NCI-H1417 treated with DMSO at 0.1 percent for 48 hours (cell line): ENCODE measurements at regions not wholly inside any gene's neighbourhood (a gene's known extent, or its start where the extent isn't known, plus 50 kb on each side); places are given as distances from the start of the nearest gene placed in this dataset.

ENCODE experiments used
- DNase-seq: peaks from one replicate; lab custom pipeline; 2025; lab: John Stamatoyannopoulos, UW

- no peak for DNase-seq
Measured at GRCh38 chr2:235303499-235304291, 190.1 kb upstream of the AGAP1 start.

- DNase-seq: no peak
Measured at GRCh38 chr2:235305678-235306077, 188.2 kb upstream of the AGAP1 start.

- DNase-seq: no peak
Measured at GRCh38 chr2:235311044-235311443, 182.8 kb upstream of the AGAP1 start.

- DNase-seq: no peak
Measured at GRCh38 chr2:235312571-235312970, 181.3 kb upstream of the AGAP1 start.

GRCh38 chr2:235314371-235314930 lies 179.4 kb upstream of the AGAP1 start:
- DNase-seq: no peak

GRCh38 chr2:235319095-235319494 lies 174.7 kb upstream of the AGAP1 start:
- DNase-seq: no peak

GRCh38 chr2:235320326-235320725 lies 173.5 kb upstream of the AGAP1 start:
- DNase-seq: no peak

GRCh38 chr2:235324324-235324723 lies 169.5 kb upstream of the AGAP1 start:
- DNase-seq: no peak

GRCh38 chr2:235325151-235325550 lies 168.7 kb upstream of the AGAP1 start:
- no peak for DNase-seq

GRCh38 chr2:235328991-235329390 lies 164.9 kb upstream of the AGAP1 start:
- no peak for DNase-seq

GRCh38 chr2:235330775-235331451 lies 162.9 kb upstream of the AGAP1 start:
- no peak for DNase-seq

GRCh38 chr2:235332240-235332890 lies 161.5 kb upstream of the AGAP1 start:
- no peak for DNase-seq

GRCh38 chr2:235333076-235333475 lies 160.8 kb upstream of the AGAP1 start:
- DNase-seq: no peak

- DNase-seq: no peak
Measured at GRCh38 chr2:235334179-235334578, 159.7 kb upstream of the AGAP1 start.

GRCh38 chr2:235343156-235343774 lies 150.6 kb upstream of the AGAP1 start:
- no peak for DNase-seq

GRCh38 chr2:235343869-235344268 lies 150.0 kb upstream of the AGAP1 start:
- no peak for DNase-seq

- no peak for DNase-seq
Measured at GRCh38 chr2:235345745-235346144, 148.1 kb upstream of the AGAP1 start.

GRCh38 chr2:235347691-235348090 lies 146.2 kb upstream of the AGAP1 start:
- no peak for DNase-seq

- no peak for DNase-seq
Measured at GRCh38 chr2:235348329-235348728, 145.5 kb upstream of the AGAP1 start.

- no peak for DNase-seq
Measured at GRCh38 chr2:235350234-235350633, 143.6 kb upstream of the AGAP1 start.

- DNase-seq: no peak
Measured at GRCh38 chr2:235352541-235352940, 141.3 kb upstream of the AGAP1 start.

GRCh38 chr2:235357881-235358280 lies 136.0 kb upstream of the AGAP1 start:
- DNase-seq: no peak
